Right lung (tissue), 2 donors: ENCODE measurements at regions not wholly inside any gene's neighbourhood (a gene's known extent, or its start where the extent isn't known, plus 50 kb on each side); places are given as distances from the start of the nearest gene placed in this dataset.

Experiments
- DNase-seq, 2 donors: peaks; one replicate each; pipeline ENCODE4 v3.0.0-alpha.2; 2013

DNA sequence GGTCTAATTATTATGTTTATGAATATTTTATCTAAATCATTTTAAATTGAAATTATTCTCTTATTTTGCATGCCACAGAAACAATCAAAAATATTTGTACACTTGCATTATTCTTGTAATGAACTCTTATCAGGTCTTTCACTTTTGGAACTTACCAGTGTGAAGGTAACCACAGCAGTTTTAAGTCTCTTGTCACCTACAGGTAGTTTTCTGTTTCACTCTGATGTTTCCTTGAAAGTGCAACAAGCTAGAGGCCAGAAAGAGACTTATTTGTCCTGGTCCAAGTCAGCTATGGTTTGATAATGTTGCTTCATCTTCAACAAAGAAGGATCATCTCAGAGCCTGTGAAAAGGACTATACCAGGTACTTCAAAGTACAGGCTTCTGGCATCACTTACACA, 133.4 kb upstream of the NBEA start:
- DNase-seq = no peak

GRCh38 chr13:34810996-34811395, 131.1 kb upstream of the NBEA start:
- DNase-seq = no peak

- DNase-seq = no peak
Measured at GRCh38 chr13:34815526-34815925, 126.5 kb upstream of the NBEA start.

- no peak for DNase-seq
Measured at GRCh38 chr13:34816245-34816884, 125.7 kb upstream of the NBEA start.

DNA sequence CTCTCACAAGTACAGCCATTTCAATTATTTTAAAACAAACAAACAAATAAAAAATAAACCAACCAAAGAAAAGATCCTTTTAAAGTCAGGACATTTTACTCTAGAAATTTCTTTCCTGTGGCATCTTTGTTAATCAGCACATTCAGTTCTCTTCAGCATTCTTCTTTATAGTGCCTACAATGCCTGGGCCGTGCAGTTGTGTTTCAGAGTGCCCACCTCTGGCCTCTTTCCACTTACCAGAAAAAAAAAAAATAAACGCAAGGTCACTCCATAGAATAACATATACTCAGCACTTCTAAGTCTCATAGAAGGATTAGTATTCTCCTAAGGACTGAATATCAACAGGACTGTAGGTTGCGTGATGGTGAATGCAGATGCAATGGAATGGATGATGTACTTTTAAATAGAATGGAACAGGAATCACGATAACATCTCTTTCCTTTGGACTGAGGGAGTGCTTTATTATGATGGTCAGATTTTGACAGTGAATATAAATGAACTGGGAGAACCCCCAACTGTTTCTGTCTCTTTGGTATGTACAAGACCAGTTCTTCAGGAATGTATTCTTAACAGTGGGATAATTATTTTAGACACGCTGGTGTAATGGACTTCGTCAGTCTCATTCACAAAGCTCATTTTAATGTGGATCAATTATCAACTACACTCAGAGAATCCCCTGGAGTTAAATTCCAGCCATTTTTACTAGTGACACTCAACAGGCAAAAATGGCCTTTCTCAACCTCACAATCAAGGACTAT, 125.0 kb upstream of the NBEA start:
- DNase-seq = no peak

DNA sequence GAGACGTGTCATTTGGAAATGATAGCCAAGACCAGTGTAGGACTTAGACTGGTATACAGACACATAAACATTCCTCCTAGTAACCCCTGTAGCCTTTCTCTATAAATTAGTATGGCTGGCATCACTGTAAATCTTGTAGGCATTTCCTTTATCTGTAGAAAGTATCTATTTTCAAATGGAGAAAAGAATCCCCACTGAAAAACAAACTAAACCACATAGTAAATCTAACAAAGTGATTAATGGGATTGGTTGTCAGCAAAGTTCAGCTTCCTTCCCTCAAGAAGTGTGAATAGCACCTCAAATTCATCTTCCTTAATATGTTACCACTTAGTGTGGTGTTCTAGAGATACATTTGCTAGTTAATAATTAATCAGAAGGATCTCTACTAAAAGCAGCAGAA, 119.4 kb upstream of the NBEA start:
- DNase-seq = no peak

DNA sequence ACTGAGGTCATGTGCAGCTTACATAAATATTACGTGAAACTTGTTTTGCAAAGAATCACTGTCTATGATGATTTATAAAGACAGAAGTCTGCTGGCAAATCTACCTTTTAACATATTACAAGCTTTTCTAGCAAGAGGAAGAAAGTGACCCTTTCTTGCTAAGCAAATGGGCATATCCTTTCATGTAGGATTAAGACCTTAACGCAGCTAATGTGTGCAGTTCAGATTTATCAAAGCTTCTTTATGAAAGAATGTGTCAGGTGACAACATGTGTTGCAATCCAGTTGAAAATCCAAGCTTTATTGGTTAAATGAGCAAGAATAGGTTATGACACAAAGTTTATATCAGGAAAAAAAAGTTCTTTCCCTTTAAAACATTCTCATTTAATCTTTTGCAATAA, 115.6 kb upstream of the NBEA start:
- no peak for DNase-seq

DNA sequence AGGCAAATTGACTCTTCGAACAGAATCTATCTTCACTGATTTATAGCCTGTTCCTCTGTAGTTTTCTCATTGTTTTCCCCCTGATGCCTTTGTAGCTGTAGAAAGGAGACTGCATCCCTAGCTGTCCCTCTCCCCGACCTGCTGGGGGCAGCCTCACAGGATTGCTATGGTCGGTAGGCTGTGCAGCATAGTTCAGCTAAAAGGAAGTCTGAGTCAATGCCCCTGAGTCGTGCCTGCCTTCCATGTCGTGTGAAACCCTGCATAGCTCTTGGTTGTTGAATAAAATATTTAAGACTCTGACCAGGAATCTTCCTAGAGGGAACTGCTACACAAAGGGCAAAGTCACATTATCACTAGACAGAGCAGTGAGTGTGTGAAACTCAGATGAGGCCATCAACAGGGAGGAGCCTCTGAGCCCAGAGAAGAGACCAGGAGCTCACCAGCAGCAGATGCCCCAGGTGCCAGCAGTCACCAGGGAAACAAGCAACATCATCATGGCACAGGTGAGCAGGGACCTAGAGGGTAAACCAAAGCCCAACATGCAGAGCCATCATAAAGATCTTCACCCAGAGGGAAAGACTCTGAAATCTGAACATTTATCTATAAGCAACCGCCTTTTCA, 108.4 kb upstream of the NBEA start:
- DNase-seq = no peak

DNA sequence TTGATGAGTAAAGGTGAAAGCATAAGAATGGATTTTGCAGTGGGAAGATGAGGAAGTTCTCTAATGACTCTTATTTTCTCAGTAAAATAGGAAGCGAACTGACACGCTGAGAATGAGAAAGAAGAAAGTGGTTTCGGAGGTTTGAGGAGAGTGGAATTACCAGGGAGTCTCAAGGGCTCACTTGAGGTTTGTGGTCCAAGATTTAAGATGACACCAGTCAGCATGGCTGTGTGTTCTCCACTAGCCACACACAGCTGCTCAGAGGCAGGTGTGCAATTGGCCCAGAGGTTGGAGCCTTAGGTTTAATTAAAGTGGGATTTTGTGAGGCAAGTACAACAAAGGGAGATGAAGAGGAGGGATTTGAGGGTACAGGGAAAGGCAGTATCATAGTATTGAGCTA, 99.6 kb upstream of the NBEA start:
- no peak for DNase-seq

DNA sequence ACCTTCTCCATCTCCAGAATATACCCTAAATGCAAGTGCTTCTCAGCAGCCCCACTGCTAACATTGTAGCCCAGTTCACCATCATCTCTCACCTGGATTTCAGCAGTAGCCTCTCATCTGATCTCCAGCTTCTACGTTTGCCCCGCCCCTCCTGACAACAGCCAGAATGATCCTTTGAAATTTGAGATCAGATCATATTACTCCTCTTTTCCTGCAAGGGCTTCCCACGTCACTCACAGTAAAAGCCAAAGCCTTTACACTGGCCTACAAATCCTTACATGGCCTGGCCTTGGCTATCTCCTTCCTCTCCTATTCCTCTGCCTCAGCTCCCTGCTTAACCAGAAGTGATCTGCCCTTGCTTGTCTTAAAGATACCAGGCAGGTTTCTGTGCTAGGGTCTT, 94.3 kb upstream of the NBEA start:
- no peak for DNase-seq

DNA sequence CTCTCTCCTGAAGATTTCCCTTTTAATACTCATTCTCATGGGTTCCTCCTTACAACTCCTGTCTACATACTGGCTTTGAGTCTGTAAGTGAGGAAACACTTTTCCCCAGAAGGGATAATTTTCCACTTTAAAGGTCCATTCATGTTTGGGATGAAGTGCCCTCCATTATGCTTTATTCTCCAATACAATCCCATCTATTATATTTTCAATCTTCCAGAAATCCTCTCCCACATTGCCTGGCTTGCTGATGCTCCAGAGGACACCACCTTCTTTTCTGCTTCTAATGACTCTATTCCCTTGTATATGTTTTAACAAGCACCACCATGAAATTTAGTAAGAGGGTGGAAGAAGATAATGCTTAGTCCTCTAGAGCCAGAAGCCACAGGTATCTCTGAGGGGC, 92.7 kb upstream of the NBEA start:
- DNase-seq = no peak

DNA sequence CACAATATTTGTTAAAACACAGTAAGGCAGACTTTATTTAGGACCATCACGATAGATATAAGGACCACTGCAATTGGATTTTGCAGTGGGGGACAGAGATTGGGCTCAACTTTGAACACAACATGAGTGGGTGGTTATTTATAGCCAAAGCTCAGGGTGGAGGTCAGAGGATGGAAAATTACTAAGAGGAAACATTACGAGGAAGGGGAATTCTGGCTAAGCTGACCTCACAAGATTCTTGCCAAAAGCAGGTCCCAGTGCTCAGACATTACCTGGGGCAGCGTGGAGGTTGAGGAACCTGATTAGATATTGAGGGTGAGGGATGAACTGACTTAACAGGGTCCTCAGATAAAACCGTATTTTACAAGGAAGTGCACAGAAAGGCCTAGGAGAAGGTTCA, 88.9 kb upstream of the NBEA start:
- no peak for DNase-seq

DNA sequence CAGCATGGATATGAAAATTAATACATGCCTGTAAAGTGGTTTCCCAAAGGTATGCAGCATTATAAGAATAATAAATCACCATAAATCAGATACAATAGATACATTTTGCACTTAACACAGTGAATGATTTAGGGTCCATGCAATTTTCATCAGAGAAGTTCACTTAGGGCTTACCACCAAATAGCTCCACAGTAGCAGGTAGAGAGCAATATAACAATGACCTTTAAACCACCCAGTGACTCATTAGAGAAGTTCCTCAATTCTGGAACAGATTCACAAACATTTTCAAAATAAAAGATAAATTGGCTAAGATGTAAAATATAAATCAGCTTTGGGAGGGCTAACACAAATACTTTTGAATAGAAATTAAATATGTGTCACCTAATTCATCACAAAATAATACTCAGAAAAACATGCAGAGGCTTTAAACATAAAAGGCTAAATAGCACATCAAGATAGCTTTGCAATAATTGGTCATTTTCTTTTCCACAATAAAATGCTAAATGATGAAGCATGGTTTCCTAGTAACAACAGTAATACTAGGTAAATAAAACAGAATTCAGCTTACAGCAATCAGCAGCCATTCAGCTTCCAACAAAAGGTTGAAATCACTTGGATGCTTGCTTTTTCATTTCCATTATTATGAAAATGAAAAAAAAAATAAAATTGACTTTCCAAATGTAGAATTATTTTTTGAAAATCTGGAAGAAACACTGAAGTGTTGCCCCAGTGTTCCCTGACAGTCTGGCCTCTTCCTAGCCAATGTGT, 84.3 kb upstream of the NBEA start:
- no peak for DNase-seq

DNA sequence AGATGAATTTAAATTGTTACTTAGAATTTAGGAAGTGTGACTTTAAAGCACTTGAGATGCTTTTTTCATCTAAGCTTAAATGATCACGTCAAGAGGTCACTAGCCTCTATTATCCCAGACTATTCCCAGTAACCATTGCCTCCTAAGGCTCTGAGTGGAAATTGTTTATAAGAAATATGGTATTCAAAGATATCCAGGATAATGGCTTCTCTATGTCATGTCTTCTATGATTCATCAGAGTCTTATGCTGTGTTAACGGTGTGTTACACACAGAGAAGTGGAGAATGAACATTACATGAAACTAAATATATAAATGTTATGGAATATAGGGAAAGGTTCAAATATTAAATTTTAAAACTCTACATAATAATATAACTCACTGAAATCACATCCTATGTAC, 79.8 kb upstream of the NBEA start:
- DNase-seq = no peak

DNA sequence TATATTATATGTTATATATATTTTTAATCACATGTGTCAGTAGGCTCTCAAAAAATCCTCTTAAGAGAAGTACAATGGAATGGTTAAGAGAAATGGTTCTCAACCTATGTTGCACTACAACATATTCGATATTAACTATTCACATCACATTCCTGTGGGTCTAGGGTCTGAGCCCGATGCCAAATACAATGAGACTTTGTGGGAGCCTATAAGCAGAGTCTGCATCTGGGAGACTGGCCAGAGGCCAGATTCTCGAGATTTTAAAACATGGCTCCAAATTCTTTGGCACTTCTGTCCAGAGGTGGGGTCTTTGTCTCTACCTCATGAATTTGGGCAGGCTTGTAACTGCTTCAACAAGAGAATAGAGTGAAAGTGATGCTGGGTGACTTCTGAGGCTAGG, 79.4 kb upstream of the NBEA start:
- no peak for DNase-seq

DNA sequence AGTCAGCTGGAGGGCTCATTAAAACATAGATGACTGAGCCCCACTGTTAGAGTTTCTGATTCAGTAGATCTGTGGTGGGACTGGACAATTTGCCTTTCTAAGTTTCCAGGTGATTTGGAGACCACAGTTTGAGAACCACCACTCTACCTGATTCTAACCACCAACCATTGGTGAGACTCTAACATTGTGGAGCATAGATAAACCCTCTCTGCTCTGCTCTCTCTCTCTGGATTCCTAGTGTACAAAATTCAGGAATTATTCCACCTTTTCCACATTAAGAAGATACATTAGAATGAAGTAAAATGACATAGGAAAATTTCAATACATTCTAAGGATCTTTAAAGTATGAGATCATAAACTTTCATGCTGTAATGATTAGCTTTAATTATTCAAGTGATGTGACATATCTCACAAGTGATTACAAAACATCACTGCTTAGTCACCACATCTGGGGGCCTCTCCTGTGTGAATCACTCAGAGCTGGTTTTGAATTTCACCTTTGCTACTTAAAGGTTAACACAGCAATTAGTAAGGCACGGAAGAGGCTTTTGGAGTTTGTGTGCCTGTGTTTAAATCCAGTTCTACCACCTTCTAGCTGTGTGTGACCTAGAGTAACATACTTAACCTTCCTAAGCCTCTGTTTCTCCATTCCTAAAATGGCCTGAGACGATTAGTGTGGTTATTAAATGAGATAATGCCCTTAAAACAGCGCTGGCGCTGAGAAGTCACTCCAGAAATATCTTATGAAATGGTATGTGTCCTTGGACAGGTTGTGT, 78.5 kb upstream of the NBEA start:
- DNase-seq = no peak

GRCh38 chr13:34864671-34865070, 77.4 kb upstream of the NBEA start:
- no peak for DNase-seq

GRCh38 chr13:34867590-34867989, 74.5 kb upstream of the NBEA start:
- DNase-seq = no peak

DNA sequence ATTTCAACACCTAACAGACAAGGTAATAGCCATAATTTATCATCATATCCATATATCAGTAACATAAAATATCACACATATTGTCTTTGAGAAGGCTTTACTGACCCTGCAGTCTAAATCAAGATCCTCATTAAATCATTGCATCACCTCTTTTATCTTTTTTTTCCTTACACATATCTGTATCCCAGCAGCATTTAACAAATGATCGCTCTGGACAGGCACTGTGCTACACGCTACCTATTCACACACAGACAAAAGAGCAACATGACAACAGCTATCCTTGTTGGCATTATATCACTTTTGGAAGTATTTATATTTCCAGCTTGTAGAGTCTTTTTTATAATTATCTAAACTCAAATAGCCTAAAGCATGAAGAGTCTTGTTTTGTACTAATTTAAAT, 73.3 kb upstream of the NBEA start:
- no peak for DNase-seq

GRCh38 chr13:34869696-34870095, 72.4 kb upstream of the NBEA start:
- DNase-seq = no peak

GRCh38 chr13:34878329-34878728, 63.7 kb upstream of the NBEA start:
- DNase-seq = no peak

GRCh38 chr13:34879851-34880250, 62.2 kb upstream of the NBEA start:
- DNase-seq = no peak
